ENCODE measurements at regions not wholly inside any gene's neighbourhood (a gene's known extent, or its start where the extent isn't known, plus 50 kb on each side); places are given as distances from the start of the nearest gene placed in this dataset.

DNA sequence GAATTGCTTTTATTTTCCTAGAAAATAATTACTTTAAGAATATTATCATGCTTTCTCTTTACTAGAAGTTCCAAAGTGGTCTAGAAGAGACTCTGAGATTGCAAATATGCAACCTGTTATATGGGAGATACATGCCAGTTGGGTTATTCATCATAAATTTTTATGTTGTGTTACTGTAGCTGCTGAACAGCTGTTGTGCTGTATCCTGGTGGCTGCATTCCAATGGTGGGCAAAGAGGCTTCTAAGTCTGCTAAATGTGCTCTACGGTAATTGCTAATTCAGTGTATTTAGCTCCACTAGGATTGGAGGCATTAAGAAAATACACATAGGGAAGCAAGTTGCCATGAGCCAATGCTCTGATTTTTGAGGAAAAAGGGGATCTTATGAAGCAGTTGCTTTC lies 409.0 kb downstream of the TUSC7 start:
- TF ChIP-seq, protein P1, sequence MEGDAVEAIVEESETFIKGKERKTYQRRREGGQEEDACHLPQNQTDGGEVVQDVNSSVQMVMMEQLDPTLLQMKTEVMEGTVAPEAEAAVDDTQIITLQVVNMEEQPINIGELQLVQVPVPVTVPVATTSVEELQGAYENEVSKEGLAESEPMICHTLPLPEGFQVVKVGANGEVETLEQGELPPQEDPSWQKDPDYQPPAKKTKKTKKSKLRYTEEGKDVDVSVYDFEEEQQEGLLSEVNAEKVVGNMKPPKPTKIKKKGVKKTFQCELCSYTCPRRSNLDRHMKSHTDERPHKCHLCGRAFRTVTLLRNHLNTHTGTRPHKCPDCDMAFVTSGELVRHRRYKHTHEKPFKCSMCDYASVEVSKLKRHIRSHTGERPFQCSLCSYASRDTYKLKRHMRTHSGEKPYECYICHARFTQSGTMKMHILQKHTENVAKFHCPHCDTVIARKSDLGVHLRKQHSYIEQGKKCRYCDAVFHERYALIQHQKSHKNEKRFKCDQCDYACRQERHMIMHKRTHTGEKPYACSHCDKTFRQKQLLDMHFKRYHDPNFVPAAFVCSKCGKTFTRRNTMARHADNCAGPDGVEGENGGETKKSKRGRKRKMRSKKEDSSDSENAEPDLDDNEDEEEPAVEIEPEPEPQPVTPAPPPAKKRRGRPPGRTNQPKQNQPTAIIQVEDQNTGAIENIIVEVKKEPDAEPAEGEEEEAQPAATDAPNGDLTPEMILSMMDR (IDR thresholded peaks at IDR 0.05), result no peak
- TF ChIP-seq EP300 (IDR thresholded peaks at IDR 0.05), result no peak
